Activated CD4-positive, CD25-positive, alpha-beta regulatory T cell treated with anti-CD3 and anti-CD28 coated beads, Interleukin-2, amount 50 U/mL, for 16 hours (primary cell): ENCODE measurements at regions not wholly inside any gene's neighbourhood (a gene's known extent, or its start where the extent isn't known, plus 50 kb on each side); places are given as distances from the start of the nearest gene placed in this dataset.
"Not testable (repeated sequence)": the region's sequence is repeated elsewhere in the genome, so short reads cannot be mapped to it uniquely, and the experiment has no call there.

Source experiments
- DNase-seq: peaks from one replicate; pipeline ENCODE4 v3.0.0-alpha.2; 2020; ENCODE audit warnings: low read depth, low spot score

DNA sequence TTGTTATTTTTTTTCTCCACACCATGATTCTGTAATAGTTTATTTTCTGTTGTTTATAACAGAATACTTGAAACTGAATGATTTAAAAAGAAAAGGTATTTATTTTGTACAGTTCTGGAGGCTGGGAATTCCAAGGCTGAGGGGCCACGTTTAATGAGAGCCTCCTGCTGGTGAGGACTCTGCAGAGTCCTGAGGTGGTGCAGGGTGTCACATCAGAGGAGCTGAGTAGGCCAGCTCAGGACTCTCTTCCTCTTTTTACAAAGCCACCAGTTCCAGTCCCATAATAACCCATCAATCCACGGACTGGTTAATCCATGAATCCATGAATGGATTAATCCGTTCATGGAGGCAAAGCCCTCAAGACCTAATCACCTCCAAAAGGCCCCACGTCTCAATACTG lies 71.6 kb downstream of the TFAP2A start:
- DNase-seq = no peak

DNA sequence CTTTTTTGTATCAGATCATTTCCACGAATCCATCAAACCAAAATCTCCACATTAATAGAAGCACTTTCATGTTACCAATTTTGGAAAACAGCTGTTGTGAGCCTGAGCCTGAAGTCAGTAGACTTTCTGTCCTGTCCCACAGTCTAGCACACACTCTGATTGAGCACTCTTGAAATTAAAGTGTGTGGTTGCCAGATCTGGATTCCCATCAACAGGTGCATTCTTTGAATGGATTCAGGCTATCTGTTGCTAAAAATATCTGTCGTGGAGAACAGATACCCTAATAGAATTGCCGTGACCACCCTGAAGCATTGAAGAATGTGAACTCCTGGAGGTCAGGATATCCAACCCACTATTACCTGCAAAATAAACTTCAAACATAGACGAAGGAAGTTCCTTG lies 73.3 kb downstream of the TFAP2A start:
- no peak for DNase-seq

DNA sequence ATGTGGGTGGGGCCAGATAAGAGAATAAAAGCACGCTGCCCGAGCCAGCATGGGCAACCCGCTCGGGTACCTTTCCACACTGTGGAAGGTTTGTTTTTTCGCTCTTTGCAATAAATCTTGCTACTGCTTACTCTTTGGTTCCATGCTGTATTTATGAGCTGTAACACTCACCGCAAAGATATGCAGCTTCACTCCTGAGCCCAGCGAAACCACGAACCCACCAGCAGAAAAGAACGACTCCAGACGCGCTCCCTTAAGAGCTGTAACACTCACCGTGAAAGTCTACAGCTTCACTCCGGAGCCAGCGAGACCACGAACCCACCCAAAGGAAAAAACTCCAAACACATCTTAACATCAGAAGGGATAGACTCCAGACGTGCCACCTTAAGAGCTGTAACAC lies 76.7 kb downstream of the TFAP2A start:
- no peak for DNase-seq

DNA sequence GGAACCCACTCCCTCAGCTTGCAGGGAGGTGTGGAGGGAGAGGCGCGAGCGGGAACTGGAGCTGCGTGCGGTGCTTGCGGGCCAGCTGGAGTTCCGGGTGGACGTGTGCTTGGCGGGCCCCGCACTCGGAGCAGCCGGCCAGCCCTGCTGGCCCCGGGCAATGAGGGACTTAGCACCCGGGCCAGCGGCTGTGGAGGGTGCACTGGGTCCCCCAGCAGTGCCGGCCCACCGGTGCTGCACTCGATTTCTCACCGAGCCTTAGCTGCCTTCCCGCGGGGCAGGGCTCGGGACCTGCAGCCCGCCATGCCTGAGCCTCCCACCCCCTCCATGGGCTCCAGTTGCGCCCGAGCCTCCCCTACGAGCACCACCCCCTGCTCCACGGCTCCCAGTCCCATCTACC lies 77.5 kb downstream of the TFAP2A start:
- not testable (repeated sequence) for DNase-seq

DNA sequence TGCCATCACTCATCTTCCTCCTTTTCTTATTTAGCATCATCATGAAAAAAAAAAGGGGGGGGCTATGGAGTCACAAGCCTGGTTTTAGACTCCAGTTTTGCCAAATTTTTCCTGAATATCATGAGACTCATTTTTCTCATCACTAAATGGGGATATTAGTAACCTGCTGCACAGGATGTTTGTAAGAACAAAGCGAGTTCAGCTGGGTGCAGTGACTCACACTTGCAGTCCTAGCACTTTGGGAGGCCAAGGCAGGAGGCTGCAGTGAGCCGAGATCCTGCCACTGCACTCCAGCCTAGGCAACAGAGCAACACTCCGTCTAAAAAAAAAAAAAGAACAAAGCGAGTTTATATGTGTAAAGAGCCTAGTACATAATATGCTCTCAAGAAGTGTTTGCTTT lies 82.8 kb downstream of the TFAP2A start:
- no peak for DNase-seq

DNA sequence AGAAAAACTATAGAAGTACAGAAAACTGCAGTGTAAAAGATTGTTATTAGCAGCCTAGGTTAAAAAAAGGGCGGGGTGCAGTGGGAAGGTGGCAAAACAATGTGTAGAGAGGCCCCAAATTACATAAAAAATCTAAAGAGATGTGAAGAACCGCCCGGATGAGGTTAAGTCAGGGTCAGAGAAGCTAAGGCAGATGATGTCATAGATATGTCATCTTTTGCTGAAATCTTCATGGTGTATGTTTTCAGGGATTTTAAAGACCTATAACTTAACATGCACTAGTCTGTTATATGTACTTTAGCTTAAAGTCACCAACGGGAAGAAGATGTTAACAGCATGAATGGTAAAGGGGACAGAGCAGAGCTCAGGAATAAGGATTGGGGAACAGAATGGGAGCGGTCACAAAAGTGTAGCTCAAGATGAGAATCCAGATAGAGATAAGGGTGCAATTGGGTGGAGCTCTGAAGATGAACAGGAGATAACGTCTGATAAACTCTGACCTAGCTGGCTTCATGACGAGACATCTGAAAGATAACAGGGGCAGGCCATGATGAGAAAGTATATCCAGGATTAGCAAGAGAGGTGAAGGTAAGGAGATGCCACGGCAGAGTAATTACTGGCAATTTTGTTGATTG lies 83.4 kb downstream of the TFAP2A start:
- no peak for DNase-seq

DNA sequence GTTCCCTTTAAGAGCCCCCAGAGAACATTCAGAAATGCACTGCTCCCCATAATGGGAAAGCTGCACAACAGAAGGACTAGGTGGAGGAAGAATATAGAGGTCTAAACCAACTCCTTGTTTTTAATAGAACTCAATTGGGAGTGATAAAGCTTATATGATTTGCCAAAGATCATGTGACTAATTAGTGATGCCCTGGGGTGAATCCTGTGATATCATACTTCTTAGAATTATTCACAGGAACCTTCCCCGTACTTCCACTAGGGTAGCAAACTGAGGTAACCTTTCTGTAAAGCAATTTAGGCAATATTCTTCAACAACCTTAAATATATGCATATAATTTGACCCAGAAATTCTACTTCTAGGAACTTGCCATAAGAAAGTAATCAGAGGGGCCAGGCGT lies 84.4 kb downstream of the TFAP2A start:
- DNase-seq = no peak

DNA sequence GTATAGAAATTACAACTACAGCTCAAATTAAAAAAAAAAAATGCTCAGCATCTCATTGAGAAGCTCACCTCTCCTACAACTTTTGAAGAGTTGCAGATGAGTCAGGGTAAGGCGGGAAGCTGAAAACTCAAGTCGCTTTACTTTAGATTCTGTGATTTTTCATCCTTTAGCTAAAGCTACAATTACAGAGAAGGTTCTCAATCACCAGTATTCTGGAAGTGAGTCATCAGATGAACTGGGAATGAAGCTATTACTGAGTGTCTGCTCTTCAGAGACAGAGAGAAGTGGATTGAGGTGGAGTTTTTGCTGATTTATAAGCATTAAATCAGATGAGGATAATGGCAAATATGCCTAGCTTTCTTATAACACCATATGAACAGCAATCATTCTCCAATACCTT lies 91.9 kb downstream of the TFAP2A start:
- no peak for DNase-seq

DNA sequence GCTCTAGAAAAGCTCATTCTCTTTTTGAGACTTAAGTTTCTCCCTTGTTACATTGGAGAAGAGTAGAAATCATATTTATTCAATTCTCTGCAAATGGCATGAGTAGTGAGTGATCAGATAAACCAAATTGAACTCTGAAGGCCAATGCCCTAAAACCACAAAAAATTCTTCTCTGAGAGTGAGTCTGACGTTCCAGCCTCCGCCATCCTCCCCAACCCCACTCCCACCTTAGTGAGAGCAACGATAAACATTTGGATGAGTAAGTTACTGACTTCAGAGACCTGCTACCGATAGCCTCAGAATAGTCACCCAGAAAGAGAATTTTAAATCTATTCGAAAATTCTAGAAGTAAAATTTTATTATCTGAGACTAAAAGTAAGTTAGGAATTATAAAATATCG lies 94.6 kb downstream of the TFAP2A start:
- no peak for DNase-seq

DNA sequence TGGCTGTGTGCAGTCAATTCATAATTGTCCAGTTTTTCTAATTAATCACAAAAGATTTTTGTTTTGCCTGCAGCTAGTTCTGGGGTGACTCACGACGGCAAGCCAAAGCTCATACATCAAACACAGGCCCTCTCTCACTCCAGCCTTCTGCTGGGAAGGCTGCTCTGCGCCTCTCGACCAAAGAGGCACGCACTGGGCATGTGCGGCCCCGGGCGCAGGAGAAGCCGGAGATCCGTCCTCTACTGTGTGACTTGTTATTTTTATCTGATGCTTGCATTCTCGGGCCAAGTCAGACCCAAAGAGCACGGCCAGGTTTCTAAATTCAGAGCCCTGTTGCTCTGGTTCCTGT lies 98.5 kb downstream of the TFAP2A start:
- no peak for DNase-seq

DNA sequence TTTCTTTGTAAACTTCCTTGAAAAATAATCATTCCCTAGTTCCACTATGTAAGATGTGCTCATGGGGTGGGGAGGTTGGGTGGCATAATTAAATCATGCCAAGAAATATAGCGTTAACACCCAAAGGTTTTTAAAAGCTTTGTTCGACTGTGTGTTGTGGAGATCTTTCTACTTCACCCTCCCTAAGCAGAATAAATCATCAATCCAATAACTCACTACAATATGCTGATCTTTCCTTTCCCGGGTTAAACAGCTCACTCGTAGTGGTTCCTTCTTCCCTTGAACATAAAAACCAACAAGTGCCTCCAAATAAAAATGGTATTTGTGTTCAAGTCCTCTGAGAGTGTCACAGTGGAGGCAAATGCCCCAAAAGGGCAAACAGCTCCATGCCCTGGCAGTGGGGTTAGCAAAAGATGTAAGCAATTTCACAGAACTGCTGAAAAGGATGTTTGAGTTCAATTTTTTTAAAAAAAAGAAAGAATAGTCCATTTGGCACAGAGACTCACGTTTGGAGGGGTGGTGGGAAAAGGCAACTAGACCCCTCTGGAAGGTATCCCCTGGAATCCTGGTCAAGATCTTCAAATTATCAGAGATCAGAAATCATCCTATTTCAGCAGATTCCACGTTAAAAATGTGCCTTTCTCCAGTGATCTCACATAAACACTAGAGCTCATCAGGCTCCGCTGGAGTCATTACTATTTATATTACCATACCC lies 99.1 kb downstream of the TFAP2A start:
- no peak for DNase-seq

DNA sequence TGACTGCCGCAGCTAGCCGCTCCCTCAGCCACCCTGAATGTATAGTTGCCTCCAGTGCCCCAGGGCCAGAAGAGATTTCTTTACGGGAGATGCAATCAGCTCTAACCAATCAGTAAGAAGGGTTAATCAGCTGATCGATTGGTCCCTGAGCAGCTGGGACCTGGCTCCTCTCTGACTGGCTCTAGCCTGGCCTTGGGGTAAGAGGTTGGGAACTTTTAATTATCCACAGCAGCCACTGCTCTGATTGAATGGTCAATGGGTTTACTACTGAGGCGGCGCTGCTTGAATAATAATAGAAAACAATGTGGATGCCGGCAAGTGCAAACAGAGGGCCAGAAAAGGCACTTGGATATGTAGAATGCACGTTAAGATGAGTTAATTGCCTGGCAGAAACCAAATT lies 99.8 kb downstream of the TFAP2A start:
- no peak for DNase-seq

DNA sequence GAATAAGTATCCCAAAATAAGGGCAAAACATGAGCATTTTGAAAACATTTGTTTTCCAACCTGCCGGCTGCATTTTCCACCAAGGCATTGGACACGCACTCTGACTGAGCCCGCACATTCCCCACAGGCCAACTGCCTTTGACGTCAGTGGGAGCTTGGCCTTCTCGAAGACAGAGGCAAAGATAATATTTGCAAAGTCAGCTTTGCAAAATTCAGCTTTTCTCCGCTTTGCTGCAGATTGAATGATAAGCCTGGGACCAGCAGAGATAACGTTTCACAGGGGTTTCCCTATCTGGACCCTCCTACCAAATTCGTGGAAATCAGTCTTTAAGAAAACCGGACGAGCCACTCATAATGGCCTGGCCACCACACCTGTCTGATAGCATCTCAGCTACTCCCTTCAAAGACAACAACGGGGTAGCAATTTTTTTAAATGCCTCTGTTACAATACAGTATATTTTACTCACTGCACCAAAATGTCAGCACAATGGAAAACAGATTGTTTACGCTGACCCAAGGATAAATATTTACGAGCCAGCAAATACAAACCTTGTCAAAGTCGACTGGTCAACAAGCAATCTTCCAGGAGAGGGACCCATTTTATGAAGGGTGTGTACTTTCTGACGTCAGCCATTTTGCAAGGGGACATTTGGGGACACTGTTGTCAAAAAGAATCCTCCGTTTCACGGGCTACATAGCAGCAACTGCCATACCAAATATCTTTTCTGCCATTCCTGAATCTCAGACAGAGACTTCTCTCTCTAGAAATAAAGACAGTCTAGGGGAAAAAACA lies 100.5 kb downstream of the TFAP2A start:
- no peak for DNase-seq

DNA sequence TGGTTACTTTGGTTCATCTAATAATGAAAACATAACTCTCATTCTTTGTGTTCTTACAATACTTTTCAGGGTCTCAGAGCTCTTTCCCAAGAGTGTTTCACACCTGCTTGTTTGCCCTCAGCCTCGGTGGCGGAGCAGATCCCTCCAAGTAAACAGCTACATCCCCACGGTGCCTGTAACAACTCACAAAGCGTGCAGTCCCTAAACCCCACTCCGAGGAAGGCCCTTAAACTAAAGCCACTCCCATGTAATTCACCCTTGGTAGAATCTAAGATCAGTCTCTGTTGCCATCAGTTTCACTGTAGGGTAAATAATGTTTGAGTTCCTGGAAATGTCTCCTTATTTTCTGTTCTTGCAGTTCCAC lies 101.1 kb downstream of the TFAP2A start:
- no peak for DNase-seq

DNA sequence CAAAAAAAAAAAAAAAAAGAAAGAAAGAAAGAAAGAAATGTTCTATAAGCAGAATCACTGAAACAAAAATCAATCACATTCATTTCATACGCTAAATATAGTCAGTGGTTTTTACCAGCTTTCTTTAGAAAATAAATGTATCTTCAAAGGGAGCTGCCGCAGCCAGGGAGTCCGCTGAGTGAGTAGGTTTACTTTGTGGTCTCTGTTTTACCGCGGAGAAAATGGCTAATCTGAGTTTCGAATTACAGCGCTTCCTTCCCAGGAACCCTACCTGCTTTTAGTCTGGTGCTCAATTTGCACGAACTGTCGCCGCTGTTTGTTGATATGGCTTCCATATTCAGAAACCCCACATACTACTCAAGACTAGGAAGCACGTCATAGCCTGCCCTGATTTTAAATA lies 102.4 kb downstream of the TFAP2A start:
- DNase-seq = no peak

DNA sequence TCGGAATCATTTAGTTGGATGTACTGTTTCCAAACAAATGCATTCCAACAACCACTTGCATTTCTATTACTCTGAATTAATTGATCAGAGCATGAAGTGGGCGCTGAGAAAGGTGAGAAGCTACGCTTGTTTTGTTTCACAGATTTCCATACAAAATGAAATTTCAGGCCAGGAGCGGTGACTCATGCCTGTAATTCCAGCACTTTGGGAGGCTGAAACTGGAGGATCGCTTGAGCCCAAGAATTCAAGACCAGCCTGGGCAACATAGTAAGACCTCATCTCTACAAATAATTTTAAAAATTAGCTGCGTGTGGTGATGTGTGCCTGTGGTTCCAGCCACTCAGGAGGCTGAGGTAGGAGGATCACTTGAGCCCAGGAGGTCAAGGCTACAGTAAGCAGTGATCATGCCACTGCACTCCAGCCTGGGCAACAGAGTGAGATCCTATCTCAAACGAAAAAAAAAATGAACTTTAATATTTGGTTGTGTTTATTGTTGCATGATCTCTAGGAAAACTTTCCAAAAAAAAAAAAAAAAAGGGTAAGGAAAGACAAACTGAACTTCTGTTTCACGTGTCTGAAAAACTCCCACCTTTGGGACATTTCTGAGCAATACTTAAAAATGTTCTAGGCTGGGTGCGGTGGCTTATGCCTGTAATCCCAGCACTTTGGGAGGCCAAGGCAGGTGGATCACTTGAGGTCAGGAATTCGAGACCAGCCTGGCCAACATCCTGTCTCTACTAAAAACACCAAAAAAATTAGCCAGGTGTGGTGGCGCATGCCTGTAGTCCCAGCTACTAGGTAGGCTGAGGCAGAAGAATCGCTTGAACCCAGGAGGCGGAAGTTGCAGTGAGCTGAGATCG lies 103.1 kb downstream of the TFAP2A start:
- DNase-seq = not testable (repeated sequence)

DNA sequence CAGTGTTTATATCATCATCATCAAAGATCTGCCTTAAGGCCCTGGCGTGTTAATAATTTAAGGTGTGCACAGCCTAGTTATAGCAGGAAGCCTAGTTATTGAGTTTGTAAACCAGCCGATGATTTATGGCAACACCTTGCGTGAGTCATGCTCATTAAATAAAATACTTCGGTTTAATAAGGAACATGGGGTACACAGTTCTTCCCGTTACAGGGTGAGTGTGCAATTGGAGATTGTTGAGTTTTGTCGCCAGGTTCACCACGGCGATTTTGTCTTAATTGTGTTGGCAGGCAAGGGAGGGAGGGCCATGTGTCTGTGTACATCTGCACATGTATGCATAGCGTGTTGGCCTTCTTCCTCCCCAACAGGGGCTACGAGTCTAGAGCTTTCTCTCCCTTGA lies 104.0 kb downstream of the TFAP2A start:
- no peak for DNase-seq

DNA sequence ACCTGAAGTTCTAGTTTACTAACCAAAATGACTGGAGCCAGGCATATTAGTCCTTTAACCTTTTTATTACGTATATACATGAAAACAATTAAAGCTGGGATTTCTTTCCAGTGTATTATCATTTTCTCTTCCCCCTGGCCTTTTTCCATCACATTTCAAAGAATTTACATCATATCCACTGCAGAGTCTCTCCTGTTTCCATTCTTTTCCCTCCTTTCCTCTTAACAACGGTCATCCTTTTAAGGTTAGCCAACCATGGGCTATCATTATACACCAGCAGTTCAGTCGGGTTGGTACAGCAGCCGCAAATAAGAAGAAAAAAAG lies 104.6 kb downstream of the TFAP2A start:
- no peak for DNase-seq

DNA sequence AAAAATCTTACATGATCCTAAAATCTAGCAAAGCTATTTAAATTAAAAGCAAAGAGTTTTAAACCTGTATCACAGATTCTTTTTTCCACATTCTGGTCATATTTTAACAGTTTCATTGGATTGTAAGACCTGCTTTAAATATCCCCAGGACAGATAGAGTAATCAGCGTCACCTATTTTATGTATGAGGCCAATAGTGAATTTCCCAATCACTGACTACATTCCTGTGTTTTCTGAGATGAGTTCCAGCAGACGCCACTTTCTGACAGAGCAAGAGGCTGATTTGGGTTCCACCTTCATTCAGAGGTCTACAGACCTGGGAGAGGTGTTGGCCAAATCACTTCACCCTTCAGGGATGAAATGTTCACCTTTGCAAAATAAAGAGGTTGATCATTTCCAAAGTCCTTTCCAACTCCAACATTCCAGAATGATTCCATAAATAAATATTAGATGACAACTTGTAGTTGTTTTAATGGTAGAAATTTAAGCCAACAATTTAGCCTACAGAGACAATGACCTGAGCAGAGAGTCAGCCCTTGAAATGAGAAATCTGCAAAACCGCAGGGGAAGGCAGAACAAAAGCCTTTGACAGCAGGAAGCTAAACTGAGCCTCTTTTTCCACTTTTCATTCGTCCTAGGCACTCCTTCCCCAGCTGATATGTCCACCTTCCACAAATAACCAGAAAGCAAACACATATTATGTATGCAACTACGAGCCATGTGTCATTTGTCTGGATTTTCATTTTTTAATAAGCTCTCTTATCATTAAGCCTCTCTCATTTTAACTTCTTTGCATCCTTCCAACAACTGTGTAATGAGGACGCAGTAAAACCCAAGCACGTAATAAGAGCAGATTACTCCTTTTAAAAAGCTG lies 105.2 kb downstream of the TFAP2A start:
- DNase-seq = no peak

DNA sequence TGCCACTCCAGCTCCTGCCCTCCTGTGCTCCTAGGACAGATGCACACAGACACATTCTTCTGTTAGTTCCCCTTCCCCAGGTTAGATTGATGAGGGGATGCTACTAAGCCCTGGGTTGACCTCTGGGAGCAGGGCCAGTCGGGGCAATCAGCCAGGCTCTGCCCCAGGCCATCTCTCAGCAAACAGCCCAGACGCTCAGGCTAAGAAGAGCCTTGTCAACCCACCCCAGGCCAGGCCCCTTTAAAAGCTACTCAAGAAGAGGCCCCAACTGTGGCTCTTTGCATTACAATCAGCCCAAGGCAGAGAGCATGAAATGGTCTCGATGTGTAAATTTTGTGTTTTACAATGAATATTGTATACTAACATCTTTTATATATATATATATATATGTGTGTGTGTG lies 107.4 kb downstream of the TFAP2A start:
- no peak for DNase-seq

DNA sequence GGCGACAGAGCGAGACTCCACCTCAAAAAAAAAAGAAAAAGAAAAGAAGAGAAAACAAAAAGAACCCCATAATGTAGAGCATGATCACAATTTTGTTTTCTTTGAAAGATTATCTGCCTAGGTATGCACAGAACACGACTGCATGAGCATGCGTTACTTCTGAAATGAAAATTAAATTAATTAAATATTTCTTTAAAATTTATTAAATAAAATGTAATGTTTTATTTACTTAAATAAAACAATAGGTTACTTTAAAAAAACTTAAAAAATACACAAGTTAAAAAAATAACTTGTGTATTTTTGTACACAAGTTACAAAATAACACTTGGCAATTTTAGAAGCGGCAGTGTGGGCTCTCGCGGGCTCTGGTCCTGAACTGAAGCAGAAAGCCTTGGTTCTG lies 107.8 kb downstream of the TFAP2A start:
- no peak for DNase-seq
